K562 (cell line): ENCODE measurements at regions not wholly inside any gene's neighbourhood (a gene's known extent, or its start where the extent isn't known, plus 50 kb on each side); places are given as distances from the start of the nearest gene placed in this dataset.

ENCODE experiments used
- ATAC-seq: fragments of 200-7000 bp; cut with Tn5 transposase; 3 replicates; pipeline ENCODE4 v1.9.1; 2020; ENCODE audit warnings: moderate library complexity
- BruUV-seq: library from RNA; stranded (reverse); fragments of 400-500 nt; replicated peaks from 2 replicates; lab custom pipeline; 2021; lab: Mats Ljungman, UMichigan
- CTCF ChIA-PET: fragments of 300-600 bp; formaldehyde crosslinking; extraction: SDS; loops from one replicate; lab custom pipeline; 2021; ENCODE audit warnings: low intra/inter-chr PET ratio; lab: Yijun Ruan, JAX
- POLR2A ChIA-PET: fragments of 300-600, 350-650 bp; sonication (Branson Sonifier 250); formaldehyde crosslinking; extraction: SDS; loops from one replicate; lab custom pipeline; 2021; ENCODE audit warnings: antibody characterized with exemption, inconsistent platforms; lab: Yijun Ruan, JAX
- DNase-seq, 4 experiments: peaks; one replicate each; pipeline versions ENCODE4 v3.0.0 to v3.0.0-alpha.2; 2011 to 2018; ENCODE audit warnings: low spot score in 3 of 4, mixed read lengths in 3 of 4; ENCODE audit errors: extremely low read depth in 1 of 4
- FAIRE-seq: peaks from 2 replicates; lab custom pipeline; 2011; peaks lifted over from hg19 to GRCh38; lab: Jason Lieb, UNC
- H2AFZ ChIP-seq: 2 replicates; pipeline ENCODE4 v1.6.0; 2011; ENCODE audit warnings: low read depth, low read length, control low read depth, inconsistent platforms
- H3K27ac ChIP-seq: fragments of 200-600 bp; 3 replicates; pipeline ENCODE4 v1.8.0; 2011; ENCODE audit warnings: low read depth, mild to moderate bottlenecking, control low read depth, inconsistent platforms, low read length, moderate library complexity, mixed read lengths; ENCODE audit errors: extremely low read depth
- H3K27me3 ChIP-seq, 2 experiments: fragments of 300-600 bp in 1 of 2; 2 replicates in 1 of 2; 3 replicates in 1 of 2; pipeline versions ENCODE4 v1.6.0 to v1.8.0; 2011; ENCODE audit warnings: inconsistent platforms in 2 of 2, low read length in 2 of 2, mild to moderate bottlenecking in 1 of 2, mixed read lengths in 1 of 2, moderate library complexity in 1 of 2; ENCODE audit not compliant: control insufficient read depth in 2 of 2, insufficient read depth in 2 of 2
- H3K36me3 ChIP-seq: fragments of 300-600 bp; 3 replicates; pipeline ENCODE4 v1.8.0; 2011; ENCODE audit warnings: mild to moderate bottlenecking, low read length, inconsistent platforms; ENCODE audit not compliant: control insufficient read depth, insufficient read depth
- H3K4me1 ChIP-seq, 2 experiments: fragments of 200-600 bp in 1 of 2; replicated peaks in 1 of 2; 2 replicates in 1 of 2; 3 replicates in 1 of 2; pipeline versions ENCODE4 v1.5.1 to v1.8.0; 2011; ENCODE audit warnings: inconsistent platforms in 2 of 2, low read length in 2 of 2, mild to moderate bottlenecking in 1 of 2, mixed read lengths in 1 of 2, moderate library complexity in 1 of 2; ENCODE audit not compliant: control insufficient read depth in 2 of 2, insufficient read depth in 2 of 2
- H3K4me2 ChIP-seq: 2 replicates; pipeline ENCODE4 v1.6.1; 2011; ENCODE audit warnings: low read length, control low read depth, inconsistent platforms, mixed read lengths; ENCODE audit not compliant: insufficient read depth
- H3K4me3 ChIP-seq: fragments of 200-600 bp; sonication (generic), shearing (Covaris generic); 2 replicates; pipeline ENCODE4 v1.5.1; 2016; ENCODE audit warnings: control low read depth, inconsistent platforms
- H3K79me2 ChIP-seq: fragments of 200-600 bp; 3 replicates; pipeline ENCODE4 v1.8.0; 2011; ENCODE audit warnings: low read length, inconsistent platforms; ENCODE audit not compliant: control insufficient read depth, insufficient read depth
- H3K9ac ChIP-seq, 2 experiments: 2 replicates each; pipeline versions ENCODE4 v1.6.0 to v1.6.1; 2011; ENCODE audit warnings: low read depth in 2 of 2, low read length in 2 of 2, control low read depth in 1 of 2, inconsistent platforms in 1 of 2, mild to moderate bottlenecking in 1 of 2, mixed read lengths in 1 of 2; ENCODE audit not compliant: insufficient read depth in 1 of 2
- H3K9me1 ChIP-seq: one replicate; pipeline ENCODE4 v1.6.0; 2011; ENCODE audit warnings: inconsistent platforms, mild to moderate bottlenecking, low read length, moderate library complexity; ENCODE audit not compliant: control insufficient read depth, insufficient read depth
- H3K9me3 ChIP-seq: replicated peaks from 2 replicates; pipeline ENCODE4 v1.5.1; 2011; ENCODE audit warnings: low read depth, low read length, inconsistent platforms; ENCODE audit not compliant: control insufficient read depth, insufficient read depth
- H4K20me1 ChIP-seq: replicated peaks from 2 replicates; pipeline ENCODE4 v1.6.1; 2011; ENCODE audit warnings: low read length, inconsistent platforms, mixed read lengths; ENCODE audit not compliant: control insufficient read depth, insufficient read depth
- ADNP ChIP-seq: fragments of 200-800 bp; sonication (Bioruptor generic); IDR thresholded peaks from 2 replicates; pipeline ENCODE4 v1.6.1; 2016; ENCODE audit warnings: missing genetic modification characterization, missing compliant biosample characterization
- BDP1 ChIP-seq: IDR thresholded peaks from 3 replicates; pipeline ENCODE4 v1.6.1; 2011; ENCODE audit not compliant: insufficient read length, insufficient read depth
- HBP1 ChIP-seq: fragments of 450-650 bp; formaldehyde crosslinking; IDR thresholded peaks from 2 replicates; pipeline ENCODE4 v1.4.0; 2022; ENCODE audit warnings: missing genetic modification characterization
- HCFC1 ChIP-seq: IDR thresholded peaks from 2 replicates; pipeline ENCODE4 v1.6.1; 2012; ENCODE audit warnings: low read depth, low read length, improper control_type of control experiment
- HNRNPLL ChIP-seq: fragments of 200-400 bp; formaldehyde crosslinking; IDR thresholded peaks from 2 replicates; pipeline ENCODE4 v1.6.1; 2017; ENCODE audit warnings: low read length, low read depth, mild to moderate bottlenecking; ENCODE audit not compliant: poor library complexity, severe bottlenecking
- KDM1A ChIP-seq, 2 experiments: fragments of 450-650 bp; IDR thresholded peaks; 2 replicates each; pipeline ENCODE4 v1.6.1; 2016; ENCODE audit warnings: mild to moderate bottlenecking in 2 of 2
- KDM4B ChIP-seq, 2 experiments: fragments of 450-650 bp in 1 of 2; sonication (generic) in 1 of 2; IDR thresholded peaks; 2 replicates each; pipeline ENCODE4 v1.6.1; 2016 to 2017; ENCODE audit warnings: borderline replicate concordance in 2 of 2, antibody characterized with exemption in 1 of 2, low read depth in 1 of 2, mild to moderate bottlenecking in 1 of 2
- MAFF ChIP-seq: IDR thresholded peaks from 2 replicates; pipeline ENCODE4 v1.6.1; 2012; ENCODE audit warnings: low read length, improper control_type of control experiment
- MED1 ChIP-seq: sonication (generic); formaldehyde crosslinking; IDR thresholded peaks from 2 replicates; pipeline ENCODE4 v1.8.1; 2023; ENCODE audit warnings: missing genetic modification reagents, borderline replicate concordance
- MIER1 ChIP-seq: fragments of 450-650 bp; IDR thresholded peaks from 2 replicates; pipeline ENCODE4 v1.6.1; 2016; ENCODE audit warnings: antibody characterized with exemption, mild to moderate bottlenecking, low read depth
- POLR3G ChIP-seq: IDR thresholded peaks from 2 replicates; pipeline ENCODE4 v1.6.1; 2011; ENCODE audit not compliant: insufficient read length, insufficient replicate concordance; ENCODE audit errors: extremely low read depth
- SRSF3 ChIP-seq: fragments of 200-400 bp; formaldehyde crosslinking; IDR thresholded peaks from 2 replicates; pipeline ENCODE4 v1.6.1; 2016; ENCODE audit warnings: mild to moderate bottlenecking, low read length, moderate library complexity; ENCODE audit not compliant: insufficient read depth
- ZBTB5 ChIP-seq: fragments of 450-650 bp; IDR thresholded peaks from 2 replicates; pipeline ENCODE4 v1.6.1; 2017; ENCODE audit warnings: antibody characterized with exemption
- ZC3H4 ChIP-seq: sonication (generic); formaldehyde crosslinking; IDR thresholded peaks from 2 replicates; pipeline ENCODE4 v1.9.0; 2021; ENCODE audit warnings: missing genetic modification reagents, borderline replicate concordance
- ZNF24 ChIP-seq: fragments of 450-650 bp; IDR thresholded peaks from 2 replicates; pipeline ENCODE4 v1.6.1; 2016
- ZNF518B ChIP-seq: fragments of 250-450 bp; sonication (Bioruptor Pico); IDR thresholded peaks from 2 replicates; pipeline ENCODE4 v1.5.0; 2021; ENCODE audit warnings: mild to moderate bottlenecking, moderate library complexity
- ZNF79 ChIP-seq: fragments of 250-450 bp; sonication (Bioruptor Pico); IDR thresholded peaks from 2 replicates; pipeline ENCODE4 v1.4.0; 2020; ENCODE audit warnings: low read depth, mild to moderate bottlenecking, moderate library complexity
- WGBS: fragments of 100-300 bp; shearing (Covaris generic); methylation state at CpG from one replicate; pipeline ENCODE4 v1.1.6; 2016; ENCODE audit warnings: low coverage, mixed read lengths; ENCODE audit not compliant: insufficient coverage; ENCODE audit errors: missing lambda C conversion rate; 5-methylcytosine and 5-hydroxymethylcytosine counted together
- in situ Hi-C: fragments of 300-500 bp; cut with MboI; formaldehyde crosslinking; loops from 4 replicates; pipeline ENCODE4 v1.15.0; 2018; ENCODE audit warnings: inconsistent platforms, mixed read lengths
- intact Hi-C: fragments of 100-400 bp; cut with micrococcal nuclease; formaldehyde crosslinking; loops from 2 replicates; pipeline ENCODE4 v1.14.2; 2022

DNA sequence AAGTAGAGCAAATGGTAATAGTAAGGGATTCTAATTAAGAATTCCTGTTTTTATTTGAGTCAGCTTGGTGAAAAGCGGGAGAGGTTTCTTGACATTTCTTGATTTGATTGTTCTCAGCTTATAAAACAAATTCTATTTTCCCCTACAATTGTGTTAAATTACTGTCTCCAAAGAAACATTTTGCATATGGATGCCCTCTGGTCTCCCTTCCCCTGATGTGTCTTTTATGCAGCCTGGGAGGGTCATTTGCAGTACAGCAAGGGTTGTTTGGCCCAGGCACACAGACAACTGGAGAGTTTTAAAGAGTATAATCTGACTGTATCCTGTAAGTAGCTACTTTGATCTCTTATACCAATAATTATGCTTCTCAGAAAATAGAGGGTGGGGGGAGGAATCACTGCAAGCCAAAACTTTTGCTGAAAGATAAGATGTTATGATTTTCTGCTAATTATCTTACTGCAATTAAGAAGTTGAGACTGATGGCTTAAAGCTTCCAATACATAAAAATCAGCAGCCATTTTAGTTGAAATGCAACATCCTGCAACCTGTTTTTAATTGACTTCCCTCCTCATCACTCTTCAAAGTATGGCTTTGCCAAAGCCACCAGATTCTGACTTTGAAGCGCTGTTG, 204.1 kb upstream of the SEMA6A start:
- H3K4me3 ChIP-seq: no peak overlapping the region
- ATAC-seq (no peak), FAIRE-seq (no peak), DNase-seq (no peak)
- no peak overlapping the region for H3K9ac ChIP-seq
- H3K27ac ChIP-seq: no peak overlapping the region
- H3K4me2 ChIP-seq: no peak overlapping the region
- H2AFZ ChIP-seq: no peak overlapping the region
- in situ Hi-C loops (no loop called here), intact Hi-C loops (no loop called here)
- no peaks in the 10 kb centered on the region for H3K27me3 ChIP-seq
- H4K20me1 ChIP-seq: no peaks in the 10 kb centered on the region
- H3K9me1 ChIP-seq: no peaks in the 10 kb centered on the region
- H3K79me2 ChIP-seq: no peaks in the 10 kb centered on the region
- BruUV-seq: no TSS peak
- H3K9me3 ChIP-seq: no peaks in the 10 kb centered on the region
- ChIA-PET POLR2A (interaction anchor here (0.7 kb wide), 1 partner anchor 209 kb away, joined by 3 read pairs; no protein-coding TSS in a partner anchor), CTCF (no interaction called here)
- WGBS: 0% methylated on average over 2 of the region's 2 CpGs
- H3K36me3 ChIP-seq: no peaks in the 10 kb centered on the region
- H3K4me1 ChIP-seq: no peaks in the 10 kb centered on the region
- TF ChIP-seq ZNF518B (CRISPR knock-in tag): no peak
- TF ChIP-seq KDM1A (IDR thresholded peaks at IDR 0.05): no peak
- no peak for TF ChIP-seq HNRNPLL
- TF ChIP-seq MIER1: no peak
- no peak for TF ChIP-seq HBP1 (CRISPR knock-in tag)
- no peak for TF ChIP-seq HCFC1
- TF ChIP-seq ZC3H4: no peak
- no peak for TF ChIP-seq ZNF24
- no peak for TF ChIP-seq SRSF3
- TF ChIP-seq ZNF79 (CRISPR knock-in tag): no peak
- TF ChIP-seq POLR3G: no peak
- TF ChIP-seq MAFF: no peak
- no peak for TF ChIP-seq MED1 (CRISPR knock-in tag)
- no peak for TF ChIP-seq ADNP (tag)
- TF ChIP-seq KDM4B (IDR thresholded peaks at IDR 0.05; ENCODE audit: borderline replicate concordance in 2 of 2, low read depth in 1 of 2): no peak
- no peak for TF ChIP-seq BDP1
- TF ChIP-seq ZBTB5: no peak
